ENCODE measurements at regions not wholly inside any gene's neighbourhood (a gene's known extent, or its start where the extent isn't known, plus 50 kb on each side); places are given as distances from the start of the nearest gene placed in this dataset.

DNA sequence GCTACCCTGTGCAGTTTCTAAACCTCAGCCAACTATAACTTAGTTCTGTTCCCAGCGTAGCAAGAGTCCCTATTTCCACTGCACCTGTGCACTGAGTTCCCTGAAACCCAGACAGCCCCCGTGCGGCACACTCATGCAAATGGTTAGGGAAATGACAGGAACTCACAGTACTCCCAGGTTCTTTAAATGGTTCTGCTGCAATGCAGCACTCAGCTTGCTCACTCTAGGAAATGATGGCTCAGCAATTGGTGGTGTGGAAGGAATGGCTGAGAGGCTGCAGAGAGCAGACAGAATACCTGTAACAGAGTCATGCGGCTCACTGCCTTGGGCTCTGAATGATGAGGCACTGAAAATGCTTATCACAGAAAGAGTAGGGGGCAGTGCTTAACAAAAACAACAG, 143.0 kb downstream of the RAD51AP2 start:
- TF ChIP-seq CTCF (IDR thresholded peaks at IDR 0.05; ENCODE audit: poor library complexity, severe bottlenecking) (no peak), POLR2AphosphoS5 (IDR thresholded peaks at IDR 0.05) (peak; percentile 29), RAD21 (conservative IDR thresholded peaks at IDR 0.05) (no peak), EZH2 (IDR thresholded peaks at IDR 0.05; ENCODE audit: borderline replicate concordance, insufficient read depth, low read length, poor library complexity, severe bottlenecking) (no peak), MXI1 (conservative IDR thresholded peaks at IDR 0.05; ENCODE audit: poor library complexity, severe bottlenecking) (no peak), TAF1 (IDR thresholded peaks at IDR 0.05; ENCODE audit: low read depth) (no peak), SMC3 (conservative IDR thresholded peaks at IDR 0.05; ENCODE audit: poor library complexity) (peak; percentile 16), EP300 (conservative IDR thresholded peaks at IDR 0.05; ENCODE audit: poor library complexity, severe bottlenecking) (no peak)
- TF ChIP-seq, protein P1, sequence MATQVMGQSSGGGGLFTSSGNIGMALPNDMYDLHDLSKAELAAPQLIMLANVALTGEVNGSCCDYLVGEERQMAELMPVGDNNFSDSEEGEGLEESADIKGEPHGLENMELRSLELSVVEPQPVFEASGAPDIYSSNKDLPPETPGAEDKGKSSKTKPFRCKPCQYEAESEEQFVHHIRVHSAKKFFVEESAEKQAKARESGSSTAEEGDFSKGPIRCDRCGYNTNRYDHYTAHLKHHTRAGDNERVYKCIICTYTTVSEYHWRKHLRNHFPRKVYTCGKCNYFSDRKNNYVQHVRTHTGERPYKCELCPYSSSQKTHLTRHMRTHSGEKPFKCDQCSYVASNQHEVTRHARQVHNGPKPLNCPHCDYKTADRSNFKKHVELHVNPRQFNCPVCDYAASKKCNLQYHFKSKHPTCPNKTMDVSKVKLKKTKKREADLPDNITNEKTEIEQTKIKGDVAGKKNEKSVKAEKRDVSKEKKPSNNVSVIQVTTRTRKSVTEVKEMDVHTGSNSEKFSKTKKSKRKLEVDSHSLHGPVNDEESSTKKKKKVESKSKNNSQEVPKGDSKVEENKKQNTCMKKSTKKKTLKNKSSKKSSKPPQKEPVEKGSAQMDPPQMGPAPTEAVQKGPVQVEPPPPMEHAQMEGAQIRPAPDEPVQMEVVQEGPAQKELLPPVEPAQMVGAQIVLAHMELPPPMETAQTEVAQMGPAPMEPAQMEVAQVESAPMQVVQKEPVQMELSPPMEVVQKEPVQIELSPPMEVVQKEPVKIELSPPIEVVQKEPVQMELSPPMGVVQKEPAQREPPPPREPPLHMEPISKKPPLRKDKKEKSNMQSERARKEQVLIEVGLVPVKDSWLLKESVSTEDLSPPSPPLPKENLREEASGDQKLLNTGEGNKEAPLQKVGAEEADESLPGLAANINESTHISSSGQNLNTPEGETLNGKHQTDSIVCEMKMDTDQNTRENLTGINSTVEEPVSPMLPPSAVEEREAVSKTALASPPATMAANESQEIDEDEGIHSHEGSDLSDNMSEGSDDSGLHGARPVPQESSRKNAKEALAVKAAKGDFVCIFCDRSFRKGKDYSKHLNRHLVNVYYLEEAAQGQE (IDR thresholded peaks at IDR 0.05; ENCODE audit: borderline replicate concordance): no peak

Data from neural cell (in vitro differentiated cells).